NB4 (cell line): ENCODE measurements at regions not wholly inside any gene's neighbourhood (a gene's known extent, or its start where the extent isn't known, plus 50 kb on each side); places are given as distances from the start of the nearest gene placed in this dataset.
"Not testable (repeated sequence)": the region's sequence is repeated elsewhere in the genome, so short reads cannot be mapped to it uniquely, and the experiment has no call there.

Experiments
- DNase-seq: peaks from one replicate; pipeline ENCODE4 v3.0.0; 2010; ENCODE audit warnings: low read depth
- H3K4me3 ChIP-seq: one replicate; pipeline ENCODE4 v1.5.1; 2011; ENCODE audit warnings: mild to moderate bottlenecking, low read depth, low read length, moderate library complexity
- CTCF ChIP-seq: IDR thresholded peaks from one replicate; pipeline ENCODE4 v1.5.1; 2012; ENCODE audit warnings: low read depth, low read length
- MAX ChIP-seq: IDR thresholded peaks from 2 replicates; pipeline ENCODE4 v1.6.1; 2011; ENCODE audit warnings: low read depth, low read length
- MYC ChIP-seq: IDR thresholded peaks from 2 replicates; pipeline ENCODE4 v1.6.1; 2011; ENCODE audit warnings: low read depth, low read length
- POLR2A ChIP-seq: IDR thresholded peaks from 2 replicates; pipeline ENCODE4 v1.6.1; 2011; ENCODE audit warnings: mild to moderate bottlenecking; ENCODE audit not compliant: insufficient read length; ENCODE audit errors: extremely low read depth

- no peak overlapping the region for H3K4me3 ChIP-seq
- DNase-seq: no peak
- TF ChIP-seq CTCF: no peak
- TF ChIP-seq MAX: no peak
These were observed 498.1 kb upstream of the POT1 start for GRCh38 chr7:125427676-125428075.

GRCh38 chr7:125425506-125425905 is 495.9 kb upstream of the POT1 start:
- no peak for DNase-seq
- TF ChIP-seq MYC (no peak), MAX (no peak), POLR2A (no peak), CTCF (no peak)
- no peak overlapping the region for H3K4me3 ChIP-seq

GRCh38 chr7:125424721-125425120 is 495.1 kb upstream of the POT1 start:
- H3K4me3 ChIP-seq: no peak overlapping the region
- TF ChIP-seq MYC (no peak), MAX (no peak), POLR2A (no peak), CTCF (no peak)
- DNase-seq: no peak

- no peak for TF ChIP-seq POLR2A
- TF ChIP-seq MYC: no peak
- no peak for TF ChIP-seq MAX
- no peak for TF ChIP-seq CTCF
- H3K4me3 ChIP-seq: no peak overlapping the region
- DNase-seq: peak; percentile 38
These were observed 494.0 kb upstream of the POT1 start for GRCh38 chr7:125423458-125424155.

- DNase-seq, H3K4me3 ChIP-seq: not testable (repeated sequence)
These were observed 491.8 kb upstream of the POT1 start for GRCh38 chr7:125421407-125421806.

- TF ChIP-seq MAX (no peak), MYC (no peak), POLR2A (no peak), CTCF (no peak)
- DNase-seq: no peak
- no peak overlapping the region for H3K4me3 ChIP-seq
These were observed 483.5 kb upstream of the POT1 start for GRCh38 chr7:125412890-125413665.
